IMR-90 (cell line): ENCODE measurements at regions not wholly inside any gene's neighbourhood (a gene's known extent, or its start where the extent isn't known, plus 50 kb on each side); places are given as distances from the start of the nearest gene placed in this dataset.
A peak's percentile ranks its signal among the peaks of the same experiment; 100 is the strongest.

Experiments
- ATAC-seq: fragments of 200-7000 bp; cut with Tn5 transposase; 2 replicates; pipeline ENCODE4 v1.9.1; 2020; ENCODE audit warnings: low read depth, mild to moderate bottlenecking, moderate library complexity
- BruUV-seq: library from RNA; stranded (reverse); fragments of 400-500 nt; replicated peaks from 2 replicates; lab custom pipeline; 2021; lab: Mats Ljungman, UMichigan
- CTCF ChIA-PET: fragments of 300-600 bp; formaldehyde crosslinking; extraction: SDS; loops from one replicate; lab custom pipeline; 2021; ENCODE audit warnings: antibody characterized with exemption; lab: Yijun Ruan, JAX
- POLR2A ChIA-PET: fragments of 300-600 bp; sonication (Branson Sonifier 250); formaldehyde crosslinking; loops from one replicate; lab custom pipeline; 2022; ENCODE audit warnings: antibody characterized with exemption; ENCODE audit not compliant: unreplicated experiment; lab: Charles Lee
- DNase-seq: peaks from one replicate; pipeline ENCODE4 v3.0.0; 2013
- H2AFZ ChIP-seq: replicated peaks from 2 replicates; pipeline ENCODE3; 2013; ENCODE audit warnings: low read length, mild to moderate bottlenecking; ENCODE audit not compliant: poor library complexity
- H2AK5ac ChIP-seq: 2 replicates; pipeline ENCODE4 v1.6.1; 2013; ENCODE audit warnings: low read depth, low read length, inconsistent platforms
- H2AK9ac ChIP-seq: replicated peaks from 2 replicates; pipeline ENCODE3; 2013; ENCODE audit warnings: mild to moderate bottlenecking, low read depth, low read length, moderate library complexity; ENCODE audit not compliant: poor library complexity
- H2BK120ac ChIP-seq: 2 replicates; pipeline ENCODE4 v1.6.1; 2013; ENCODE audit warnings: low read depth, low read length, inconsistent platforms
- H2BK15ac ChIP-seq: 3 replicates; pipeline ENCODE4 v1.6.1; 2013; ENCODE audit warnings: low read depth, low read length, inconsistent platforms
- H2BK20ac ChIP-seq: 2 replicates; pipeline ENCODE4 v1.6.1; 2013; ENCODE audit warnings: low read depth, mild to moderate bottlenecking, inconsistent platforms, low read length, moderate library complexity
- H2BK5ac ChIP-seq: 2 replicates; pipeline ENCODE4 v1.6.1; 2013; ENCODE audit warnings: mild to moderate bottlenecking, low read depth, low read length, inconsistent platforms; ENCODE audit not compliant: poor library complexity, severe bottlenecking
- H3K14ac ChIP-seq: replicated peaks from 2 replicates; pipeline ENCODE4 v1.6.1; 2013; ENCODE audit warnings: low read depth, low read length, inconsistent platforms
- H3K18ac ChIP-seq: 2 replicates; pipeline ENCODE4 v1.6.1; 2013; ENCODE audit warnings: low read depth, low read length, control low read depth
- H3K23ac ChIP-seq: 2 replicates; pipeline ENCODE4 v1.6.1; 2013; ENCODE audit warnings: low read depth, low read length, inconsistent platforms
- H3K27ac ChIP-seq: 2 replicates; pipeline ENCODE4 v1.5.1; 2013; ENCODE audit warnings: mild to moderate bottlenecking, control low read depth, low read length; ENCODE audit not compliant: insufficient read depth
- H3K27me3 ChIP-seq: 2 replicates; pipeline ENCODE4 v1.6.1; 2013; ENCODE audit warnings: low read length; ENCODE audit not compliant: control insufficient read depth, insufficient read depth
- H3K36me3 ChIP-seq: 2 replicates; pipeline ENCODE4 v1.6.1; 2013; ENCODE audit warnings: low read length, mixed read lengths; ENCODE audit not compliant: control insufficient read depth, insufficient read depth
- H3K4ac ChIP-seq: 2 replicates; pipeline ENCODE4 v1.6.1; 2013; ENCODE audit warnings: low read depth, low read length, inconsistent platforms
- H3K4me1 ChIP-seq: 2 replicates; pipeline ENCODE4 v1.6.1; 2013; ENCODE audit warnings: low read length, mixed read lengths; ENCODE audit not compliant: control insufficient read depth, insufficient read depth
- H3K4me2 ChIP-seq: 2 replicates; pipeline ENCODE4 v1.6.1; 2013; ENCODE audit warnings: low read depth, mild to moderate bottlenecking, control low read depth, low read length, moderate library complexity
- H3K4me3 ChIP-seq: 2 replicates; pipeline ENCODE4 v1.5.1; 2013; ENCODE audit warnings: low read depth, mild to moderate bottlenecking, control low read depth, low read length, moderate library complexity; ENCODE audit not compliant: insufficient read depth
- H3K56ac ChIP-seq: 2 replicates; pipeline ENCODE4 v1.6.1; 2013; ENCODE audit warnings: low read length, inconsistent platforms; ENCODE audit not compliant: insufficient read depth; ENCODE audit errors: extremely low read depth
- H3K79me1 ChIP-seq, 2 experiments: 2 replicates each; pipeline ENCODE4 v1.6.1; 2013; ENCODE audit warnings: low read length in 2 of 2, inconsistent platforms in 1 of 2, low read depth in 1 of 2
- H3K9ac ChIP-seq: 2 replicates; pipeline ENCODE4 v1.6.1; 2013; ENCODE audit warnings: low read depth, low read length, control low read depth
- H3K9me1 ChIP-seq: 2 replicates; pipeline ENCODE4 v1.6.1; 2013; ENCODE audit warnings: low read length, inconsistent platforms; ENCODE audit not compliant: insufficient read depth
- H3K9me3 ChIP-seq: 2 replicates; pipeline ENCODE4 v1.6.1; 2013; ENCODE audit warnings: low read length; ENCODE audit not compliant: control insufficient read depth, insufficient read depth
- H4K20me1 ChIP-seq: 2 replicates; pipeline ENCODE4 v1.6.1; 2013; ENCODE audit warnings: low read length, inconsistent platforms; ENCODE audit not compliant: insufficient read depth
- H4K5ac ChIP-seq: 2 replicates; pipeline ENCODE4 v1.6.1; 2013; ENCODE audit warnings: mild to moderate bottlenecking, low read depth, low read length, control low read depth
- H4K8ac ChIP-seq, 2 experiments: 2 replicates each; pipeline ENCODE4 v1.6.1; 2013; ENCODE audit warnings: low read depth in 2 of 2, low read length in 2 of 2, control low read depth in 1 of 2, inconsistent platforms in 1 of 2
- H4K91ac ChIP-seq: 2 replicates; pipeline ENCODE4 v1.6.1; 2013; ENCODE audit warnings: low read depth, low read length, inconsistent platforms; ENCODE audit not compliant: insufficient read depth
- CTCF ChIP-seq: conservative IDR thresholded peaks from 2 replicates; pipeline ENCODE4 v1.5.1; 2012; ENCODE audit warnings: mild to moderate bottlenecking, low read depth, low read length, improper control_type of control experiment
- POLR2A ChIP-seq: IDR thresholded peaks from 2 replicates; pipeline ENCODE4 v1.6.1; 2012; ENCODE audit warnings: mild to moderate bottlenecking, low read depth, low read length
- RAD21 ChIP-seq: IDR thresholded peaks from 2 replicates; pipeline ENCODE4 v1.6.1; 2012; ENCODE audit warnings: low read length, improper control_type of control experiment
- WGBS, 2 experiments: methylation state at CpG; one replicate each; pipeline versions ENCODE4 v1.1.5 to v1.1.7; 2013; ENCODE audit warnings: missing lambda C conversion rate in 2 of 2; ENCODE audit not compliant: insufficient read length in 1 of 2; ENCODE audit errors: extremely low coverage in 2 of 2; 5-methylcytosine and 5-hydroxymethylcytosine counted together
- dilution Hi-C: fragments of 300-500 bp; cut with HindIII; formaldehyde crosslinking; loops from one replicate; pipeline ENCODE4 v1.14.3; 2018; ENCODE audit warnings: low sequenced_read_pairs; ENCODE audit not compliant: unreplicated experiment
- in situ Hi-C: fragments of 300-500 bp; cut with MboI; formaldehyde crosslinking; loops from 3 replicates; pipeline ENCODE4 v1.14.3; 2019; ENCODE audit warnings: low sequenced_read_pairs, inconsistent platforms, mixed read lengths
- intact Hi-C: fragments of 100-400 bp; cut with micrococcal nuclease; formaldehyde crosslinking; loops from 2 replicates; pipeline ENCODE4 v1.10.0; 2022

GRCh38 chr21:41630917-41631316 lies 123.0 kb upstream of the TMPRSS2 start:
- H3K27ac ChIP-seq: no peak overlapping the region
- H3K9me1 ChIP-seq: peaks cover 6% of the 10 kb centered on the region; the same call in 1 of the 2 replicates
- H3K4me3 ChIP-seq: no peak overlapping the region
- peak overlapping the region; percentile 45; the same call in 1 of the 2 replicates for H4K91ac ChIP-seq
- WGBS, 2 experiments: 93% methylated on average over 11 of the region's 17 CpGs; no CpG with 5 or more reads in 1 of the 2 experiments
- CTCF ChIA-PET: interaction anchor here (1.3 kb wide), 1 partner anchor 186 kb away, joined by 6 read pairs; no protein-coding TSS in a partner anchor
- peak overlapping the region; percentile 71 for H2AK5ac ChIP-seq
- no peak overlapping the region for H3K9ac ChIP-seq
- no TSS peak for BruUV-seq
- H3K56ac ChIP-seq: no peak overlapping the region
- POLR2A ChIA-PET: no interaction called here
- H2BK15ac ChIP-seq: no peak overlapping the region
- H3K36me3 ChIP-seq: no peaks in the 10 kb centered on the region
- no peak overlapping the region for H3K4me2 ChIP-seq
- dilution Hi-C loops: no loop called here
- H3K23ac ChIP-seq: no peak overlapping the region
- H4K20me1 ChIP-seq: no peaks in the 10 kb centered on the region; the same call in 1 of the 2 replicates
- peak overlapping the region; percentile 48; the same call in 1 of the 2 replicates for H3K4ac ChIP-seq
- no peak overlapping the region for H4K5ac ChIP-seq
- intact Hi-C loops: no loop called here
- peak overlapping the region; percentile 18; the same call in 1 of the 2 replicates for H2BK20ac ChIP-seq
- H2BK120ac ChIP-seq: 0 out of 2 replicates have a peak overlapping the region, but pooled peaks have one; percentile 7
- peak overlapping the region; percentile 0 for H2AFZ ChIP-seq
- peaks cover 2% of the 10 kb centered on the region for H3K27me3 ChIP-seq
- DNase-seq (no peak), ATAC-seq (no peak)
- no peak overlapping the region for H3K14ac ChIP-seq
- H3K18ac ChIP-seq: no peak overlapping the region
- no peak overlapping the region for H2BK5ac ChIP-seq
- in situ Hi-C loops: no loop called here
- H3K4me1 ChIP-seq: peaks cover 5% of the 10 kb centered on the region
- H3K79me1 ChIP-seq: no peaks in the 10 kb centered on the region
- no peaks in the 10 kb centered on the region for H3K9me3 ChIP-seq
- TF ChIP-seq POLR2A (no peak), RAD21 (no peak), CTCF (no peak)
- no peak overlapping the region for H4K8ac ChIP-seq
- H2AK9ac ChIP-seq: no peak overlapping the region
